PFSK-1 (cell line): ENCODE measurements at regions not wholly inside any gene's neighbourhood (a gene's known extent, or its start where the extent isn't known, plus 50 kb on each side); places are given as distances from the start of the nearest gene placed in this dataset.

Source experiments
- FOXP2 ChIP-seq: optimal IDR thresholded peaks from 2 replicates; pipeline ENCODE3; 2011; ENCODE audit warnings: borderline replicate concordance, control low read depth, inconsistent platforms; ENCODE audit not compliant: insufficient read depth; ENCODE audit errors: extremely low read length, extremely low read depth
- POLR2AphosphoS5 ChIP-seq: IDR thresholded peaks from 2 replicates; pipeline ENCODE4 v1.6.1; 2012; ENCODE audit warnings: low read depth, mild to moderate bottlenecking, control low read depth, low read length, moderate library complexity
- TAF1 ChIP-seq: IDR thresholded peaks from 2 replicates; pipeline ENCODE4 v1.6.1; 2012; ENCODE audit warnings: low read length, control low read depth, borderline replicate concordance; ENCODE audit not compliant: insufficient read depth
- TF ChIP-seq, protein P1 (sequence below), 2 experiments: IDR thresholded peaks; 2 replicates each; pipeline versions ENCODE4 v1.6.1 to v1.8.0; 2011 to 2012; ENCODE audit warnings: low read depth in 2 of 2, low read length in 2 of 2, control low read depth in 1 of 2, inconsistent platforms in 1 of 2, mild to moderate bottlenecking in 1 of 2, moderate library complexity in 1 of 2; ENCODE audit not compliant: insufficient read depth in 1 of 2

DNA sequence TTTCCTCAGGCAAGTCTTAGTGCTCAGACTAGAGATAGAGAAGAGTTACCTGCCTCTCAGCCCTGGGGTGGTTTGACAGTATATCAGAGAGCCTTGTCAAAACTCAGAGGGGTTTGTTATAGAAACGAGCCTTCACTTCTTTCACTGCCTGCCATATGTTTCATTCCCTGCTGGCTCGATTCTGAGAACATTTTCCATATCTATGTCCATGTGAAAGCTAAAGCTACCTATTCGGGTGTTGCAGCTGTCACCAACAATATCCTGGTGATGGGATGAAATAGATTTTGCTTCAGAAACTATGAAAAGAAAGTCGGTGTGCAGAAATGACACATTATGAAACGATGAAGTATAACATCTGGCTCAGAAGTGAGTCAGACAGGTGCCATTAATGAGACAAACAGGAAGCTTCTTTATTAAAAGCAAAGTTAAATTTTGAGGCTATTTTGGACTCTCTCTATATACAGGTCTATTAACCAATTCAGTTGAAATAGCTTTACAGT is 56.1 kb upstream of the TANK start:
- TF ChIP-seq, protein P1, sequence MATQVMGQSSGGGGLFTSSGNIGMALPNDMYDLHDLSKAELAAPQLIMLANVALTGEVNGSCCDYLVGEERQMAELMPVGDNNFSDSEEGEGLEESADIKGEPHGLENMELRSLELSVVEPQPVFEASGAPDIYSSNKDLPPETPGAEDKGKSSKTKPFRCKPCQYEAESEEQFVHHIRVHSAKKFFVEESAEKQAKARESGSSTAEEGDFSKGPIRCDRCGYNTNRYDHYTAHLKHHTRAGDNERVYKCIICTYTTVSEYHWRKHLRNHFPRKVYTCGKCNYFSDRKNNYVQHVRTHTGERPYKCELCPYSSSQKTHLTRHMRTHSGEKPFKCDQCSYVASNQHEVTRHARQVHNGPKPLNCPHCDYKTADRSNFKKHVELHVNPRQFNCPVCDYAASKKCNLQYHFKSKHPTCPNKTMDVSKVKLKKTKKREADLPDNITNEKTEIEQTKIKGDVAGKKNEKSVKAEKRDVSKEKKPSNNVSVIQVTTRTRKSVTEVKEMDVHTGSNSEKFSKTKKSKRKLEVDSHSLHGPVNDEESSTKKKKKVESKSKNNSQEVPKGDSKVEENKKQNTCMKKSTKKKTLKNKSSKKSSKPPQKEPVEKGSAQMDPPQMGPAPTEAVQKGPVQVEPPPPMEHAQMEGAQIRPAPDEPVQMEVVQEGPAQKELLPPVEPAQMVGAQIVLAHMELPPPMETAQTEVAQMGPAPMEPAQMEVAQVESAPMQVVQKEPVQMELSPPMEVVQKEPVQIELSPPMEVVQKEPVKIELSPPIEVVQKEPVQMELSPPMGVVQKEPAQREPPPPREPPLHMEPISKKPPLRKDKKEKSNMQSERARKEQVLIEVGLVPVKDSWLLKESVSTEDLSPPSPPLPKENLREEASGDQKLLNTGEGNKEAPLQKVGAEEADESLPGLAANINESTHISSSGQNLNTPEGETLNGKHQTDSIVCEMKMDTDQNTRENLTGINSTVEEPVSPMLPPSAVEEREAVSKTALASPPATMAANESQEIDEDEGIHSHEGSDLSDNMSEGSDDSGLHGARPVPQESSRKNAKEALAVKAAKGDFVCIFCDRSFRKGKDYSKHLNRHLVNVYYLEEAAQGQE (IDR thresholded peaks at IDR 0.05; ENCODE audit: insufficient read depth in 1 of 2, low read depth in 2 of 2, low read length in 2 of 2): no peak
- TF ChIP-seq FOXP2: no peak
- TF ChIP-seq POLR2AphosphoS5: no peak
- no peak for TF ChIP-seq TAF1
